ENCODE measurements at regions not wholly inside any gene's neighbourhood (a gene's known extent, or its start where the extent isn't known, plus 50 kb on each side); places are given as distances from the start of the nearest gene placed in this dataset.

DNA sequence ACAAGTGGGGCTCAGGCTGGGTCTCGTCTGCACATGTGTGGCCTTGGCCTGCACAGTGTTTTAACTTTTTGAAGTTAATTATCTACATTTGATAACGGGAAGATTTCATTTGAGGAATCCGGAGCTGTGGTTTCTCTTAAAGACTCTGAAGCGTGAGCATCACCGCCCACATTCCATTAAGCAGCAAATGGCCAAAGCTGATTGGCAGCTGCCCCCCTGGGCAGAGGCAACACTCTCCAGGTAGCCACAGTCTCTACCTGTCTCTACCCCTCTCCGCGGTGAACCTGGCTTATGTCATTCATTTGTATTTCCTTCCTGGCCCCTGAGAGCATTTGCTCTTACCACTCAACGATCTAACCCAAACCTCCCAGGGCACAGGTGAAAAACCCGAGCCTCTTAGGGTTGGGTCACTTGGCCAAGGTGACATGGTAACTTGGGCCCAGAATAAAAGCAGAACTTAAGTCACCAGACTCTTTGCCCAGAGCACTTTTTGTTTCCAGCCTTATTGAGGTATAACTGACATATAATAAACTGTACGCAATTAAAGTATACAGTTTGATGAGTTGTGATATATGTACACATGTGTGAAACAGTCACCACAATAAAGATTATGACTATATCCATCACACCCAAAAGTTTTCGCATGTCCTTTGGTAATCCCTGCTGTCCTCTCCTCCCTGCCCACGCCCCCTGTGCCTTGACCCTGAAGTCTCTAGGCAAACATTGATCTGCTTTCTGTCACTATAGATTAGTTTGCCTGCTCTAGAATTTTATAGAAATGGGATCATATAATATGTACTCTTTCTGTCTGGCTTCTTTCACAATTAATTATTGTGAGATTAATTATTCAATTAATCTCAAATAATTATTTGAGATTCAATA lies 245.7 kb upstream of the HES1 start:
- no peak for TF ChIP-seq EZH2 (IDR thresholded peaks at IDR 0.05; ENCODE audit: low read length)
- H3K9ac ChIP-seq (ENCODE audit: control insufficient read depth, extremely low read depth, insufficient read depth, low read length) = no peak overlapping the region
- H3K4me3 ChIP-seq (ENCODE audit: control insufficient read depth in 2 of 3, extremely low read depth in 1 of 3, insufficient read depth in 2 of 3, low read depth in 1 of 3, low read length in 3 of 3) = no peak overlapping the region
- dilution Hi-C loops (cut with MboI; ENCODE audit: extremely low pct_ligation_motif_present, low sequenced_read_pairs) = no loop called here
- H3K79me2 ChIP-seq (ENCODE audit: control insufficient read depth, insufficient read depth, low read length) = no peaks in the 10 kb centered on the region
- H4K20me1 ChIP-seq (ENCODE audit: control insufficient read depth, extremely low read depth, insufficient read depth, low read length) = no peaks in the 10 kb centered on the region
- H3K9me1 ChIP-seq (ENCODE audit: control insufficient read depth, extremely low read depth, insufficient read depth, low read length) = no peaks in the 10 kb centered on the region
- H3K36me3 ChIP-seq (ENCODE audit: control insufficient read depth in 2 of 2, extremely low read depth in 1 of 2, insufficient read depth in 2 of 2, low read length in 2 of 2) = no peaks in the 10 kb centered on the region
- DNase-seq (ENCODE audit: low read depth, low spot score) (no peak), FAIRE-seq (no peak)
- H3K27me3 ChIP-seq (ENCODE audit: control insufficient read depth, extremely low read depth, insufficient read depth, low read length) = no peaks in the 10 kb centered on the region
- no peak overlapping the region for H2AFZ ChIP-seq (ENCODE audit: control insufficient read depth, low read length)
- H3K4me2 ChIP-seq (ENCODE audit: control insufficient read depth, extremely low read depth, insufficient read depth, low read depth, low read length) = no peak overlapping the region
- no peaks in the 10 kb centered on the region for H3K9me3 ChIP-seq (ENCODE audit: control insufficient read depth, low read depth, low read length)
- no peaks in the 10 kb centered on the region for H3K4me1 ChIP-seq (ENCODE audit: control insufficient read depth, extremely low read depth, insufficient read depth, low read length)
- no peak overlapping the region for H3K27ac ChIP-seq (ENCODE audit: control insufficient read depth, insufficient read depth, low read length)

DNA sequence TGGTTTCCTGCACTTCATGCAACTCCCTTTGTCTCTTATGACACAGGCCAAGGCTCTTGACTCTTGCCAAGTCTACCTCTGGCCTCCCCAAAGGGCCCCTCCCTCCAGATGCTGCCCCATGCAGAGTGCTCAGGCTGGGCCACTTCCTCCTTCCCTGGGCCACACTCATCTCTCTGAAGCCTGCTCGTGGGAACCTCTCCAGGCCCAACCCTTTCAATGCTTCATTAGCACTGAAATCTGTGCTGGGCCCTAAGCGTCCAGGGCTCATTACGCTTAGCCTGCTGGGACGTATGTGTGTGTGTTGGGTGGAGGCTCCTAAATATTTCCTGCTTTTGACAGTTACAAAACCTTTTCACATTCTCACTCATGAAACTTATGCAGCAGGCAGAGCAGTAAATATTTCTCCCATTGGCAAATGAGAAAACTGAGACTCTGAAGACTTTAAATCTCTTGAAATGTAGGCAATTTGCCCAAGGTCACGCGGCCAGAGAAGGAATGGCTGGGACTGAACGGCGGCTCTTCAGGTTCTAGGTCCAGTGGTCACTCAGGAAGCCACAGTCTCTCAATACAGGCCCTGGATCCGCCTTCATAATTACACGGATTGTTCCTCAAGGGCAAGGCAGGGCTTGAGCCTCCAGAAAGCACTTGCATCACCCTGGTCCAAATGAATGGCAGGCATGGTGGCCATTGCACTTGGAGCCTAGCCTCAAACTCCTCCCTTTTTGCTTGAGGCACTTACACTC lies 241.7 kb upstream of the HES1 start:
- Histone ChIP-seq H3K79me2 (ENCODE audit: control insufficient read depth, insufficient read depth, low read length) (no peaks in the 10 kb centered on the region), H3K9me3 (ENCODE audit: control insufficient read depth, low read depth, low read length) (no peaks in the 10 kb centered on the region), H3K27me3 (ENCODE audit: control insufficient read depth, extremely low read depth, insufficient read depth, low read length) (no peaks in the 10 kb centered on the region), H3K9ac (ENCODE audit: control insufficient read depth, extremely low read depth, insufficient read depth, low read length) (no peak overlapping the region), H3K27ac (ENCODE audit: control insufficient read depth, insufficient read depth, low read length) (no peak overlapping the region), H2AFZ (ENCODE audit: control insufficient read depth, low read length) (no peak overlapping the region), H3K4me1 (ENCODE audit: control insufficient read depth, extremely low read depth, insufficient read depth, low read length) (peaks cover 9% of the 10 kb centered on the region), H3K4me3 (ENCODE audit: control insufficient read depth in 2 of 3, extremely low read depth in 1 of 3, insufficient read depth in 2 of 3, low read depth in 1 of 3, low read length in 3 of 3) (no peak overlapping the region), H4K20me1 (ENCODE audit: control insufficient read depth, extremely low read depth, insufficient read depth, low read length) (no peaks in the 10 kb centered on the region), H3K9me1 (ENCODE audit: control insufficient read depth, extremely low read depth, insufficient read depth, low read length) (no peaks in the 10 kb centered on the region), H3K36me3 (ENCODE audit: control insufficient read depth in 2 of 2, extremely low read depth in 1 of 2, insufficient read depth in 2 of 2, low read length in 2 of 2) (no peaks in the 10 kb centered on the region), H3K4me2 (ENCODE audit: control insufficient read depth, extremely low read depth, insufficient read depth, low read depth, low read length) (no peak overlapping the region)
- TF ChIP-seq EZH2 (IDR thresholded peaks at IDR 0.05; ENCODE audit: low read length) = no peak
- TF ChIP-seq, protein P1, sequence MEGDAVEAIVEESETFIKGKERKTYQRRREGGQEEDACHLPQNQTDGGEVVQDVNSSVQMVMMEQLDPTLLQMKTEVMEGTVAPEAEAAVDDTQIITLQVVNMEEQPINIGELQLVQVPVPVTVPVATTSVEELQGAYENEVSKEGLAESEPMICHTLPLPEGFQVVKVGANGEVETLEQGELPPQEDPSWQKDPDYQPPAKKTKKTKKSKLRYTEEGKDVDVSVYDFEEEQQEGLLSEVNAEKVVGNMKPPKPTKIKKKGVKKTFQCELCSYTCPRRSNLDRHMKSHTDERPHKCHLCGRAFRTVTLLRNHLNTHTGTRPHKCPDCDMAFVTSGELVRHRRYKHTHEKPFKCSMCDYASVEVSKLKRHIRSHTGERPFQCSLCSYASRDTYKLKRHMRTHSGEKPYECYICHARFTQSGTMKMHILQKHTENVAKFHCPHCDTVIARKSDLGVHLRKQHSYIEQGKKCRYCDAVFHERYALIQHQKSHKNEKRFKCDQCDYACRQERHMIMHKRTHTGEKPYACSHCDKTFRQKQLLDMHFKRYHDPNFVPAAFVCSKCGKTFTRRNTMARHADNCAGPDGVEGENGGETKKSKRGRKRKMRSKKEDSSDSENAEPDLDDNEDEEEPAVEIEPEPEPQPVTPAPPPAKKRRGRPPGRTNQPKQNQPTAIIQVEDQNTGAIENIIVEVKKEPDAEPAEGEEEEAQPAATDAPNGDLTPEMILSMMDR (optimal IDR thresholded peaks at IDR 0.05 in 1 of 3, IDR thresholded peaks at IDR 0.05 in 1 of 3, conservative IDR thresholded peaks at IDR 0.05 in 1 of 3; ENCODE audit: extremely low read depth in 1 of 3, insufficient read depth in 2 of 3, low read length in 3 of 3) = no peak
- no peak for DNase-seq (ENCODE audit: low read depth, low spot score)
- dilution Hi-C loops (cut with MboI; ENCODE audit: extremely low pct_ligation_motif_present, low sequenced_read_pairs) = no loop called here
- FAIRE-seq = no peak

Measured in keratinocyte (primary cell).